B cell (primary cell): ENCODE measurements at regions not wholly inside any gene's neighbourhood (a gene's known extent, or its start where the extent isn't known, plus 50 kb on each side); places are given as distances from the start of the nearest gene placed in this dataset.

ENCODE experiments used
- ATAC-seq: fragments of 200-7000 bp; cut with Tn5 transposase; one replicate; pipeline ENCODE4 v1.10.0; 2021; ENCODE audit warnings: low read depth, mild to moderate bottlenecking, moderate number of reproducible peaks, moderate library complexity
- CTCF ChIA-PET: fragments of 350-600 bp; sonication (Branson Sonifier 250); formaldehyde crosslinking; loops from one replicate; lab custom pipeline; 2021; ENCODE audit warnings: antibody characterized with exemption, inconsistent platforms; lab: Charles Lee
- POLR2A ChIA-PET: fragments of 350-600 bp; sonication (Branson Sonifier 250); formaldehyde crosslinking; loops from one replicate; lab custom pipeline; 2021; ENCODE audit warnings: antibody characterized with exemption; lab: Charles Lee
- DNase-seq: peaks from one replicate; pipeline ENCODE4 v3.0.0; 2013
- H2AFZ ChIP-seq: 2 replicates; pipeline ENCODE4 v1.6.1; 2012; ENCODE audit warnings: mild to moderate bottlenecking, low read depth, low read length; ENCODE audit not compliant: insufficient read depth, poor library complexity, severe bottlenecking
- H3K27ac ChIP-seq, 2 donors: 1 replicate in 1 of 2; 2 replicates in 1 of 2; pipeline ENCODE4 v1.5.1; 2012 to 2013; ENCODE audit warnings: low read length in 2 of 2, mild to moderate bottlenecking in 2 of 2, moderate library complexity in 1 of 2
- H3K27me3 ChIP-seq, 4 experiments: fragments of 200-600 bp in 1 of 4; sonication (generic) in 1 of 4; replicated peaks in 1 of 4; 1 replicate in 2 of 4; 2 replicates in 2 of 4; pipeline versions ENCODE4 v1.6.1 to v1.7.0; 2013 to 2016; ENCODE audit warnings: low read length in 3 of 4, mild to moderate bottlenecking in 2 of 4, mixed read lengths in 1 of 4, moderate library complexity in 1 of 4; ENCODE audit not compliant: insufficient read depth in 4 of 4, control insufficient read depth in 3 of 4; ENCODE audit errors: control extremely low read depth in 1 of 4
- H3K36me3 ChIP-seq, 2 experiments: replicated peaks in 1 of 2; 1 replicate in 1 of 2; 2 replicates in 1 of 2; pipeline versions ENCODE4 v1.6.1 to v1.7.1; 2013; ENCODE audit warnings: low read length in 1 of 2; ENCODE audit not compliant: insufficient read depth in 2 of 2, control insufficient read depth in 1 of 2; ENCODE audit errors: control extremely low read depth in 1 of 2, extremely low read depth in 1 of 2
- H3K4me1 ChIP-seq, 2 donors: fragments of 200-600 bp in 1 of 2; sonication (generic) in 1 of 2; 1 replicate in 1 of 2; 2 replicates in 1 of 2; pipeline versions ENCODE4 v1.5.1 to v1.6.1; 2013 to 2017; ENCODE audit warnings: low read length in 2 of 2; ENCODE audit not compliant: control insufficient read depth in 2 of 2, insufficient read depth in 2 of 2
- H3K4me2 ChIP-seq: replicated peaks from 2 replicates; pipeline ENCODE3; 2012; ENCODE audit warnings: mild to moderate bottlenecking, low read depth, low read length; ENCODE audit not compliant: poor library complexity, severe bottlenecking
- H3K4me3 ChIP-seq, 5 experiments: fragments of 200-600 bp in 1 of 5; sonication (generic) in 1 of 5; 1 replicate in 3 of 5; 2 replicates in 2 of 5; pipeline versions ENCODE4 v1.5.1 to v1.7.0; 2011 to 2016; ENCODE audit warnings: low read length in 4 of 5, mild to moderate bottlenecking in 4 of 5, low read depth in 2 of 5, control low read depth in 1 of 5, moderate library complexity in 1 of 5; ENCODE audit not compliant: insufficient read depth in 1 of 5; ENCODE audit errors: control extremely low read depth in 1 of 5, extremely low read depth in 1 of 5
- H3K79me2 ChIP-seq: fragments of 200-600 bp; sonication (generic); one replicate; pipeline ENCODE4 v1.6.0; 2016; ENCODE audit warnings: low read length; ENCODE audit not compliant: control insufficient read depth, insufficient read depth
- H3K9ac ChIP-seq: fragments of 200-600 bp; sonication (generic); 2 replicates; pipeline ENCODE4 v1.6.1; 2017; ENCODE audit warnings: mild to moderate bottlenecking, low read length, moderate library complexity
- H3K9me3 ChIP-seq, 3 donors: one replicate each; pipeline versions ENCODE4 v1.6.1 to v1.7.1; 2013; ENCODE audit warnings: low read length in 2 of 3; ENCODE audit not compliant: control insufficient read depth in 2 of 3, insufficient read depth in 1 of 3; ENCODE audit errors: control extremely low read depth in 1 of 3
- H4K20me1 ChIP-seq: 2 replicates; pipeline ENCODE4 v1.6.0; 2012; ENCODE audit warnings: mild to moderate bottlenecking, low read length; ENCODE audit not compliant: insufficient read depth, control insufficient read depth, poor library complexity, severe bottlenecking
- H3K27ac Mint-ChIP-seq: one replicate; pipeline ENCODE4 v1.8.0; 2021; ENCODE audit warnings: mixed read lengths
- H3K27me3 Mint-ChIP-seq: one replicate; pipeline ENCODE4 v1.8.0; 2021; ENCODE audit warnings: mixed read lengths
- H3K4me1 Mint-ChIP-seq: one replicate; pipeline ENCODE4 v1.8.0; 2021; ENCODE audit warnings: mixed read lengths
- H3K4me3 Mint-ChIP-seq: one replicate; pipeline ENCODE4 v1.8.0; 2021; ENCODE audit warnings: mixed read lengths
- H3K9me3 Mint-ChIP-seq: one replicate; pipeline ENCODE4 v1.8.0; 2022; ENCODE audit warnings: mixed read lengths; ENCODE audit not compliant: insufficient read depth
- CTCF ChIP-seq: fragments of 200-600 bp; IDR thresholded peaks from one replicate; pipeline ENCODE4 v1.8.0; 2022; ENCODE audit warnings: antibody characterized with exemption, mild to moderate bottlenecking
- EZH2 ChIP-seq: IDR thresholded peaks from 2 replicates; pipeline ENCODE4 v1.6.1; 2012; ENCODE audit warnings: borderline replicate concordance, low read depth, mild to moderate bottlenecking, moderate library complexity, low read length; ENCODE audit not compliant: insufficient read depth, poor library complexity, severe bottlenecking
- WGBS: methylation state at CpG from one replicate; pipeline ENCODE4 v1.1.5; 2013; ENCODE audit warnings: missing lambda C conversion rate; ENCODE audit not compliant: insufficient coverage; 5-methylcytosine and 5-hydroxymethylcytosine counted together
- intact Hi-C: fragments of 100-400 bp; cut with micrococcal nuclease; formaldehyde crosslinking; loops from one replicate; pipeline ENCODE4 v1.10.0; 2022

DNA sequence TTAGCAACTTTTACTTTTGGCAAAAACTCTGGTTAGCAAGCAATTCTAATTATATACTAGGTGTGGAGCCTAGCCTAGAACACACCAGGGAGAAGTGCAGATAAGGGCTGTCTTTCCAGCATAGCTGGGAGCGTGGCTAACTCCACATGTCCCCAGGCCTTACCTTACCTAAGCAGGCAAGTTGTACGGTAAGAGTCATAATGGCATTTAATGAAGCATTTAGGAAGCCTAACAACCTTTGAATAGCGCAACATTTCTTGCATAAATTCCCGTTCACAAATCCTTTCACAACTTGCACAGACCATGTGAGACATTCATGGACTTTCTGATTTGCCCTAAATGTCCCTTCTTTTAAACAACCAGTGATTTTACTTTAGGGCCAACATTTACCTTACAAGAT, 917.4 kb upstream of the ACO1 start:
- H3K4me2 ChIP-seq = no peak overlapping the region
- DNase-seq = no peak
- no peaks in the 10 kb centered on the region for H3K4me1 Mint-ChIP-seq
- ChIA-PET CTCF (no interaction called here), POLR2A (no interaction called here)
- no peak for TF ChIP-seq EZH2
- no peak for TF ChIP-seq CTCF
- H3K4me1 ChIP-seq = no peaks in the 10 kb centered on the region
- intact Hi-C loops = no loop called here
- no peak overlapping the region for H2AFZ ChIP-seq
- no peaks in the 10 kb centered on the region for H4K20me1 ChIP-seq
- no peaks in the 10 kb centered on the region for H3K27me3 Mint-ChIP-seq
- H3K79me2 ChIP-seq = no peaks in the 10 kb centered on the region
- no peak overlapping the region for H3K9ac ChIP-seq
- no peaks in the 10 kb centered on the region for H3K27me3 ChIP-seq
- H3K27ac Mint-ChIP-seq = no peak overlapping the region
- peaks cover 0 to 2% (median 0%) of the 10 kb centered on the region in 3 donors for H3K9me3 ChIP-seq
- no peak overlapping the region for H3K4me3 ChIP-seq
- H3K4me3 Mint-ChIP-seq = no peak overlapping the region
- no peak overlapping the region for H3K27ac ChIP-seq
- peaks cover 4% of the 10 kb centered on the region for H3K9me3 Mint-ChIP-seq
- ATAC-seq = no peak
- no peaks in the 10 kb centered on the region for H3K36me3 ChIP-seq
- 90% methylated on average over 4 of the region's 4 CpGs for WGBS

- Histone ChIP-seq H4K20me1 (no peaks in the 10 kb centered on the region), H3K4me3 (no peak overlapping the region), H2AFZ (no peak overlapping the region), H3K9ac (no peak overlapping the region), H3K4me1 (no peaks in the 10 kb centered on the region), H3K27me3 (no peaks in the 10 kb centered on the region), H3K36me3 (no peaks in the 10 kb centered on the region), H3K27ac (no peak overlapping the region), H3K9me3 (peaks cover 0 to 2% (median 0%) of the 10 kb centered on the region in 3 donors), H3K4me2 (no peak overlapping the region), H3K79me2 (no peaks in the 10 kb centered on the region)
- Mint-ChIP-seq H3K4me1 (no peaks in the 10 kb centered on the region), H3K27me3 (no peaks in the 10 kb centered on the region), H3K4me3 (no peak overlapping the region), H3K9me3 (peaks cover 2% of the 10 kb centered on the region), H3K27ac (no peak overlapping the region)
- TF ChIP-seq EZH2 (no peak), CTCF (no peak)
- ChIA-PET POLR2A (no interaction called here), CTCF (no interaction called here)
- DNase-seq (no peak), ATAC-seq (no peak)
- 78% methylated on average over 3 of the region's 5 CpGs for WGBS
- intact Hi-C loops = no loop called here
Observed at GRCh38 chr9:31470051-31470450, 914.4 kb upstream of the ACO1 start.
